Loucy (cell line): ENCODE measurements at regions not wholly inside any gene's neighbourhood (a gene's known extent, or its start where the extent isn't known, plus 50 kb on each side); places are given as distances from the start of the nearest gene placed in this dataset.

ENCODE experiments used
- H2AFZ ChIP-seq: fragments of 200-600 bp; sonication (generic); 2 replicates; pipeline ENCODE4 v1.6.0; 2016; ENCODE audit warnings: antibody characterized with exemption, mild to moderate bottlenecking, low read length, moderate library complexity
- H3F3A ChIP-seq: fragments of 200-600 bp; 2 replicates; pipeline ENCODE4 v1.6.0; 2016; ENCODE audit warnings: antibody characterized with exemption, low read depth, mild to moderate bottlenecking
- H3K27me3 ChIP-seq: fragments of 200-600 bp; sonication (generic); 2 replicates; pipeline ENCODE4 v1.6.1; 2014; ENCODE audit warnings: low read length, mild to moderate bottlenecking; ENCODE audit not compliant: insufficient read depth, poor library complexity, severe bottlenecking
- H3K36me3 ChIP-seq: fragments of 200-600 bp; sonication (generic); 2 replicates; pipeline ENCODE4 v1.6.1; 2016; ENCODE audit warnings: low read length; ENCODE audit not compliant: insufficient read depth
- H3K4me1 ChIP-seq: fragments of 200-600 bp; sonication (generic); 2 replicates; pipeline ENCODE4 v1.5.1; 2014; ENCODE audit warnings: low read length, mild to moderate bottlenecking; ENCODE audit not compliant: insufficient read depth, poor library complexity, severe bottlenecking
- H3K4me2 ChIP-seq: fragments of 200-600 bp; sonication (generic); 2 replicates; pipeline ENCODE4 v1.6.0; 2014; ENCODE audit warnings: antibody characterized with exemption, low read length, low read depth, mild to moderate bottlenecking; ENCODE audit not compliant: poor library complexity, severe bottlenecking
- H3K4me3 ChIP-seq: fragments of 200-600 bp; sonication (generic); 2 replicates; pipeline ENCODE4 v1.5.1; 2014; ENCODE audit warnings: low read length, mild to moderate bottlenecking, mixed read lengths; ENCODE audit not compliant: poor library complexity, severe bottlenecking
- H3K79me2 ChIP-seq: fragments of 200-600 bp; sonication (generic); 2 replicates; pipeline ENCODE4 v1.6.1; 2014; ENCODE audit warnings: low read length; ENCODE audit not compliant: insufficient read depth
- H3K9ac ChIP-seq: fragments of 200-600 bp; sonication (generic); 2 replicates; pipeline ENCODE4 v1.6.0; 2014; ENCODE audit warnings: mild to moderate bottlenecking, low read depth, low read length, moderate library complexity; ENCODE audit not compliant: poor library complexity, severe bottlenecking
- H3K9me2 ChIP-seq: fragments of 200-600 bp; sonication (generic); replicated peaks from 2 replicates; pipeline ENCODE4 v1.6.1; 2016; ENCODE audit warnings: low read depth, low read length, mixed read lengths
- H3K9me3 ChIP-seq: fragments of 200-600 bp; sonication (generic); 2 replicates; pipeline ENCODE4 v1.6.1; 2014; ENCODE audit warnings: mild to moderate bottlenecking, antibody characterized with exemption, low read length, low read depth; ENCODE audit not compliant: insufficient read depth
- H4K20me1 ChIP-seq: fragments of 200-600 bp; sonication (generic); 2 replicates; pipeline ENCODE4 v1.6.0; 2014; ENCODE audit warnings: antibody characterized with exemption, low read length, mild to moderate bottlenecking; ENCODE audit not compliant: insufficient read depth, poor library complexity, severe bottlenecking
- EZH2phosphoT487 ChIP-seq: fragments of 200-600 bp; IDR thresholded peaks from 2 replicates; pipeline ENCODE4 v1.6.1; 2018; ENCODE audit warnings: antibody characterized with exemption, mild to moderate bottlenecking, moderate library complexity, borderline replicate concordance
- TF ChIP-seq, protein P1 (sequence below): fragments of 200-600 bp; sonication (generic); conservative IDR thresholded peaks from 2 replicates; pipeline ENCODE4 v1.5.1; 2014; ENCODE audit warnings: mild to moderate bottlenecking, antibody characterized with exemption, low read length

DNA sequence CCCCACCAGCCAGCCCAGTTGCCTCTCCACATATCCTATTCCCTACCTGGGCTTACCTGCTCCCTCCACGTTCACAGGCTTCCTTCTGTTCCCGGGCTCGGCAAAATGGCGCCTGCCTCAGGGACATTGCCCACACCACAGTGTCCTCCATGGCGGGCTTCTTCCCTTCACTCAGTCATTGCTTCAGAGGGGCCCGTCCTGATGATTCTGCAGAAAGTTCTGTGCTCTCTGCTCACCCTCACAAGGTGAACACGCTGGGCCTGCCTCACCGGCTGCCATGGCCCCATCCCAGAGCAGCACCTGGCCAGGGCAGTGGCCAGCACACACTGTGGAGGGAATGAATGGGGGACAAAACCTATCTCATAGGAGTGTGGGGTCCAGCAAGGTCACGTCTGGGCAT is 313.0 kb downstream of the GADD45G start:
- Histone ChIP-seq H2AFZ (no peak overlapping the region), H3K4me3 (no peak overlapping the region), H3K4me1 (no peaks in the 10 kb centered on the region)

DNA sequence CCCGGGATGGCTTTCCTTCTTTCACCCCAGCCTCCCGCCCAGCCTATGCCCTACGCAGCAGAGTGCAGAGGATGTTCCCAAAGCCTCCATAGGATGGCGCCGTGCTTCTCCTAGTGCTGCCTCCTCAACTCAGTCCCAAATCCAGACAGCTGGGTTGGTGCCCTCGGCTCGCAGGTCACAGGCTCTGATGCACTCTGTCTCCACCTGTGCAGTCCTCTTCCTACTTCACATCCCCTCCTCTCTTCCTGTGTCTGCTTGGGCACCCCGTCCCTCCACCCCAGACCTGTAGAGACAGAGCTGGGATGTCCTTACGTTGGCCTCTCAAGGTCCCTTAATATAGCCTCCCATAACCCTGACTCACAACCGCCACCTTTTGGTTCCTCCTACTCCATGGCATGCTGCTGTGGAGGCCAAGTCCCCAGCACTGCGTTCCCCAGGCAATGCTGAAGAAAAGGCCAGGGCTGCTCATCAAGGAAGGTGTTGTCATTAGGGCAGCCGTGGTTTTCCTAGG is 314.4 kb downstream of the GADD45G start:
- Histone ChIP-seq H3K4me2 (no peak overlapping the region), H3K9me2 (no peaks in the 10 kb centered on the region), H3K79me2 (no peaks in the 10 kb centered on the region), H4K20me1 (no peaks in the 10 kb centered on the region), H3F3A (no peaks in the 10 kb centered on the region), H3K9me3 (no peaks in the 10 kb centered on the region), H3K4me3 (no peak overlapping the region), H3K27me3 (no peaks in the 10 kb centered on the region), H2AFZ (no peak overlapping the region), H3K9ac (no peak overlapping the region), H3K4me1 (no peaks in the 10 kb centered on the region), H3K36me3 (no peaks in the 10 kb centered on the region)
- no peak for TF ChIP-seq EZH2phosphoT487
- TF ChIP-seq, protein P1, sequence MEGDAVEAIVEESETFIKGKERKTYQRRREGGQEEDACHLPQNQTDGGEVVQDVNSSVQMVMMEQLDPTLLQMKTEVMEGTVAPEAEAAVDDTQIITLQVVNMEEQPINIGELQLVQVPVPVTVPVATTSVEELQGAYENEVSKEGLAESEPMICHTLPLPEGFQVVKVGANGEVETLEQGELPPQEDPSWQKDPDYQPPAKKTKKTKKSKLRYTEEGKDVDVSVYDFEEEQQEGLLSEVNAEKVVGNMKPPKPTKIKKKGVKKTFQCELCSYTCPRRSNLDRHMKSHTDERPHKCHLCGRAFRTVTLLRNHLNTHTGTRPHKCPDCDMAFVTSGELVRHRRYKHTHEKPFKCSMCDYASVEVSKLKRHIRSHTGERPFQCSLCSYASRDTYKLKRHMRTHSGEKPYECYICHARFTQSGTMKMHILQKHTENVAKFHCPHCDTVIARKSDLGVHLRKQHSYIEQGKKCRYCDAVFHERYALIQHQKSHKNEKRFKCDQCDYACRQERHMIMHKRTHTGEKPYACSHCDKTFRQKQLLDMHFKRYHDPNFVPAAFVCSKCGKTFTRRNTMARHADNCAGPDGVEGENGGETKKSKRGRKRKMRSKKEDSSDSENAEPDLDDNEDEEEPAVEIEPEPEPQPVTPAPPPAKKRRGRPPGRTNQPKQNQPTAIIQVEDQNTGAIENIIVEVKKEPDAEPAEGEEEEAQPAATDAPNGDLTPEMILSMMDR, result peak; percentile 51

More for the DNA sequence above, 313.0 kb downstream of the GADD45G start:
- Histone ChIP-seq H3K4me2 (no peak overlapping the region), H3K79me2 (no peaks in the 10 kb centered on the region), H4K20me1 (no peaks in the 10 kb centered on the region), H3K9ac (no peak overlapping the region), H3F3A (no peaks in the 10 kb centered on the region), H3K27me3 (no peaks in the 10 kb centered on the region), H3K9me3 (no peaks in the 10 kb centered on the region), H3K9me2 (no peaks in the 10 kb centered on the region), H3K36me3 (no peaks in the 10 kb centered on the region)
- TF ChIP-seq EZH2phosphoT487, result no peak
- TF ChIP-seq, protein P1, result no peak

DNA sequence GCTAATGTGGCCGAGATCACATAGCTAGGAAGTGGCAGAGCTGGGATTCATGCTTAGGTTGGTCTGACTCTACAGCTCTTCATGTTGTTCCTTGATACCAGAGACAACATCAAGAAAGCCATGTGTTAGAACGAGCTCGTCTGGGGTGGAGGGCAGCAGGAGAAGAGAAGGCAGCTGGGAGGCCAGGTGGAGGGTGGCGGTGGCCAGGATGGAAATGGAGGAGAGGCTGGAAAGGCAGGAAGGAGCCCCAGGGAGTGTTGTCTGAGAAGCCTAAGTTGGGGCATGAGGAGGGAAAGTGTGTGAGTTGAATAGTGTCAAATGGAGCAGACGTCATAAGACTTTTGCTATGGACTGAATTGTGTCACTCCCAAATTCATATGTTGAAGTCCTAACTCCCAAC is 315.3 kb downstream of the GADD45G start:
- Histone ChIP-seq H3K36me3 (no peaks in the 10 kb centered on the region), H3K9me2 (no peaks in the 10 kb centered on the region)
- TF ChIP-seq, protein P1, result no peak
- TF ChIP-seq EZH2phosphoT487, result no peak

More for the DNA sequence above, 315.3 kb downstream of the GADD45G start:
- no peaks in the 10 kb centered on the region for H3K9me3 ChIP-seq
- H3K4me3 ChIP-seq, result no peak overlapping the region
- H3K4me2 ChIP-seq, result no peak overlapping the region
- no peak overlapping the region for H2AFZ ChIP-seq
- H3F3A ChIP-seq, result no peaks in the 10 kb centered on the region
- H3K79me2 ChIP-seq, result no peaks in the 10 kb centered on the region
- no peaks in the 10 kb centered on the region for H4K20me1 ChIP-seq
- H3K4me1 ChIP-seq, result no peaks in the 10 kb centered on the region
- H3K27me3 ChIP-seq, result no peaks in the 10 kb centered on the region
- H3K9ac ChIP-seq, result no peak overlapping the region
